Natural killer cell (primary cell): ENCODE measurements at regions not wholly inside any gene's neighbourhood (a gene's known extent, or its start where the extent isn't known, plus 50 kb on each side); places are given as distances from the start of the nearest gene placed in this dataset.

ENCODE experiments used
- ATAC-seq, 3 donors: fragments of 150-1000 bp in 2 of 3; fragments of 200-7000 bp in 1 of 3; cut with Tn5 transposase; 1 replicate in 1 of 3; 2 replicates in 2 of 3; pipeline ENCODE4 v1.10.0; 2021; ENCODE audit warnings: mild to moderate bottlenecking in 2 of 3, moderate library complexity in 2 of 3
- DNase-seq, 2 donors: peaks; one replicate each; pipeline versions ENCODE4 v3.0.0 to v3.0.0-alpha.2; 2013 to 2021; ENCODE audit warnings: mixed read lengths in 1 of 2
- H3K27ac ChIP-seq: one replicate; pipeline ENCODE4 v1.5.1; 2013; ENCODE audit warnings: mild to moderate bottlenecking, low read length
- H3K27me3 ChIP-seq: one replicate; pipeline ENCODE4 v1.6.1; 2013; ENCODE audit warnings: low read length; ENCODE audit not compliant: control insufficient read depth, insufficient read depth
- H3K36me3 ChIP-seq: one replicate; pipeline ENCODE4 v1.6.1; 2013; ENCODE audit warnings: low read length; ENCODE audit not compliant: control insufficient read depth, insufficient read depth
- H3K4me1 ChIP-seq: one replicate; pipeline ENCODE4 v1.6.1; 2013; ENCODE audit warnings: low read length; ENCODE audit not compliant: control insufficient read depth, insufficient read depth
- H3K4me3 ChIP-seq: one replicate; pipeline ENCODE4 v1.5.1; 2013; ENCODE audit warnings: low read length
- H3K9me3 ChIP-seq: one replicate; pipeline ENCODE4 v1.6.1; 2013; ENCODE audit warnings: low read length; ENCODE audit not compliant: control insufficient read depth, insufficient read depth
- H3K27ac Mint-ChIP-seq, 2 donors: one replicate each; pipeline ENCODE4 v1.8.0; 2022; ENCODE audit warnings: mild to moderate bottlenecking in 2 of 2, mixed read lengths in 2 of 2, moderate library complexity in 1 of 2
- H3K27me3 Mint-ChIP-seq, 2 donors: one replicate each; pipeline ENCODE4 v1.8.0; 2022; ENCODE audit warnings: low read depth in 2 of 2, mixed read lengths in 2 of 2
- H3K36me3 Mint-ChIP-seq: one replicate; pipeline ENCODE4 v1.8.0; 2022; ENCODE audit warnings: mixed read lengths
- H3K4me1 Mint-ChIP-seq, 2 donors: one replicate each; pipeline ENCODE4 v1.8.0; 2022; ENCODE audit warnings: mixed read lengths in 2 of 2
- H3K4me3 Mint-ChIP-seq: one replicate; pipeline ENCODE4 v1.8.0; 2022; ENCODE audit warnings: mild to moderate bottlenecking, moderate library complexity, mixed read lengths
- H3K9me3 Mint-ChIP-seq, 2 donors: one replicate each; pipeline ENCODE4 v1.8.0; 2022; ENCODE audit warnings: mixed read lengths in 2 of 2
- WGBS: methylation state at CpG from one replicate; pipeline ENCODE4 v1.1.7; 2013; ENCODE audit warnings: missing lambda C conversion rate; ENCODE audit not compliant: insufficient coverage; 5-methylcytosine and 5-hydroxymethylcytosine counted together
- intact Hi-C: fragments of 100-400 bp; cut with micrococcal nuclease; formaldehyde crosslinking; loops from one replicate; pipeline ENCODE4 v1.14.2; 2022
- TF ChIP-seq, protein P1 (sequence below): fragments of 200-600 bp; IDR thresholded peaks from one replicate; pipeline ENCODE4 v1.8.0; 2022; ENCODE audit warnings: antibody characterized with exemption

DNA sequence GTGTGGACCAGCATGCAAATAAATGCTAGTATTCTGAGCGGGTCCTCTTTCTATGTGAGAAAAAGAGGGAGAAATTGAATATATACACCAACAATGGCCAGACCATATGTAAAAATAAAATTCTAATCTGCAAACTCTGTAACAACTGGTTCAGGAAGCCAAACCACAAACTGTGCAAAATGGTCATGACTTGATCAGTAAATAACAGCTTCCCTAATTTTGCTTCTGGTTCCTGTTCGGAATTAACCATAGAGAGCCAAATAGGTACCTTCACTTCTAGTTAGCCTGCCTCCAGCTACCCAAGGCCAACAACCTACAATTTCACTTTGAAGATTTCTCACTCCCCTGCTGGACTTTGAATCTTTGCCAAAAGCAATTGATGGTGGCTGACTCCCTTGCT is 1313.2 kb downstream of the ADGRL3 start:
- ATAC-seq, result no peak
- Histone ChIP-seq H3K9me3 (peaks cover 4% of the 10 kb centered on the region), H3K27ac (no peak overlapping the region), H3K4me1 (no peaks in the 10 kb centered on the region), H3K4me3 (no peak overlapping the region), H3K27me3 (no peaks in the 10 kb centered on the region), H3K36me3 (no peaks in the 10 kb centered on the region)
- no peak for DNase-seq
- H3K36me3 Mint-ChIP-seq, result no peaks in the 10 kb centered on the region
- TF ChIP-seq, protein P1, sequence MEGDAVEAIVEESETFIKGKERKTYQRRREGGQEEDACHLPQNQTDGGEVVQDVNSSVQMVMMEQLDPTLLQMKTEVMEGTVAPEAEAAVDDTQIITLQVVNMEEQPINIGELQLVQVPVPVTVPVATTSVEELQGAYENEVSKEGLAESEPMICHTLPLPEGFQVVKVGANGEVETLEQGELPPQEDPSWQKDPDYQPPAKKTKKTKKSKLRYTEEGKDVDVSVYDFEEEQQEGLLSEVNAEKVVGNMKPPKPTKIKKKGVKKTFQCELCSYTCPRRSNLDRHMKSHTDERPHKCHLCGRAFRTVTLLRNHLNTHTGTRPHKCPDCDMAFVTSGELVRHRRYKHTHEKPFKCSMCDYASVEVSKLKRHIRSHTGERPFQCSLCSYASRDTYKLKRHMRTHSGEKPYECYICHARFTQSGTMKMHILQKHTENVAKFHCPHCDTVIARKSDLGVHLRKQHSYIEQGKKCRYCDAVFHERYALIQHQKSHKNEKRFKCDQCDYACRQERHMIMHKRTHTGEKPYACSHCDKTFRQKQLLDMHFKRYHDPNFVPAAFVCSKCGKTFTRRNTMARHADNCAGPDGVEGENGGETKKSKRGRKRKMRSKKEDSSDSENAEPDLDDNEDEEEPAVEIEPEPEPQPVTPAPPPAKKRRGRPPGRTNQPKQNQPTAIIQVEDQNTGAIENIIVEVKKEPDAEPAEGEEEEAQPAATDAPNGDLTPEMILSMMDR, result no peak
- 22% methylated on average over 1 of the region's 2 CpGs for WGBS
- no peak overlapping the region for H3K27ac Mint-ChIP-seq
- no peaks in the 10 kb centered on the region for H3K27me3 Mint-ChIP-seq
- no peaks in the 10 kb centered on the region for H3K4me1 Mint-ChIP-seq
- intact Hi-C loops, result no loop called here
- peaks cover 15 to 16% of the 10 kb centered on the region in 2 donors for H3K9me3 Mint-ChIP-seq
- no peak overlapping the region for H3K4me3 Mint-ChIP-seq

DNA sequence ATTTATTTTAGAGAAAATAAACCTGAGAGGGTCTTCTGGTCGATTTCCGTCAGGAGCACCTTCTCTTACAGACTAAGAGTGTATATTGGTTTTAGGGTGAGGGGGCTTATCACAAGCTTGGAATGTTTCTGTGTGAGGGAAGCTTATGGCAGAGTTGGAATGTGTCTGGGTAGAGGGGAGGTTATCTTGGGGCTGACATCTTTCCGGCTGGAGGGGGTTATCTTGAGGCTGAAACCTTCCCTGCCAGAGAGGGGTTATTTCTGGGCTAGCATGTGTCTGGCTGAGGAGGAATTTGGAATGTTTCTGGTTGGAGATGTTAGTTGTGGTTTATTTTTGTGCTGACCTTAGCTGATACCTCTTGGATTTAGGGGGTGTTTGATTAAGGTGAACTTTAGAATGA is 1312.1 kb downstream of the ADGRL3 start:
- Mint-ChIP-seq H3K4me1 (no peaks in the 10 kb centered on the region), H3K9me3 (peaks cover 17 to 23% of the 10 kb centered on the region in 2 donors), H3K27me3 (no peaks in the 10 kb centered on the region), H3K4me3 (no peak overlapping the region), H3K27ac (no peak overlapping the region), H3K36me3 (no peaks in the 10 kb centered on the region)
- Histone ChIP-seq H3K27ac (no peak overlapping the region), H3K27me3 (no peaks in the 10 kb centered on the region), H3K4me1 (no peaks in the 10 kb centered on the region), H3K9me3 (peaks cover 4% of the 10 kb centered on the region), H3K36me3 (no peaks in the 10 kb centered on the region), H3K4me3 (no peak overlapping the region)
- 84% methylated on average over 3 of the region's 3 CpGs for WGBS
- no peak for DNase-seq
- TF ChIP-seq, protein P1, result no peak
- intact Hi-C loops, result no loop called here
- ATAC-seq, result no peak

GRCh38 chr4:62510228-62510627 is 1310.1 kb downstream of the ADGRL3 start:
- no peak overlapping the region for H3K27ac Mint-ChIP-seq
- no peaks in the 10 kb centered on the region for H3K27me3 Mint-ChIP-seq
- H3K27ac ChIP-seq, result no peak overlapping the region
- no peaks in the 10 kb centered on the region for H3K4me1 ChIP-seq
- H3K4me3 ChIP-seq, result no peak overlapping the region
- no peaks in the 10 kb centered on the region for H3K27me3 ChIP-seq
- TF ChIP-seq, protein P1, result no peak
- H3K9me3 Mint-ChIP-seq, result peaks cover 17 to 22% of the 10 kb centered on the region in 2 donors
- intact Hi-C loops, result no loop called here
- WGBS, result 91% methylated on average over 13 of the region's 13 CpGs
- H3K36me3 ChIP-seq, result no peaks in the 10 kb centered on the region
- no peaks in the 10 kb centered on the region for H3K4me1 Mint-ChIP-seq
- H3K9me3 ChIP-seq, result peaks cover 4% of the 10 kb centered on the region
- H3K4me3 Mint-ChIP-seq, result no peak overlapping the region
- no peak for ATAC-seq
- DNase-seq, result no peak
- no peaks in the 10 kb centered on the region for H3K36me3 Mint-ChIP-seq

GRCh38 chr4:62500296-62500695 is 1300.2 kb downstream of the ADGRL3 start:
- no CpG with 5 or more reads among the region's 2 CpGs for WGBS
- TF ChIP-seq, protein P1, result no peak
- H3K27ac Mint-ChIP-seq, result no peak overlapping the region
- no peak overlapping the region for H3K4me3 Mint-ChIP-seq
- DNase-seq (no peak), ATAC-seq (no peak)
- peaks cover 16 to 19% of the 10 kb centered on the region in 2 donors for H3K9me3 Mint-ChIP-seq
- H3K9me3 ChIP-seq, result no peaks in the 10 kb centered on the region
- no peak overlapping the region for H3K4me3 ChIP-seq
- no peaks in the 10 kb centered on the region for H3K27me3 ChIP-seq
- H3K27me3 Mint-ChIP-seq, result no peaks in the 10 kb centered on the region
- H3K36me3 ChIP-seq, result no peaks in the 10 kb centered on the region
- intact Hi-C loops, result no loop called here
- no peaks in the 10 kb centered on the region for H3K4me1 Mint-ChIP-seq
- no peak overlapping the region for H3K27ac ChIP-seq
- no peaks in the 10 kb centered on the region for H3K4me1 ChIP-seq
- no peaks in the 10 kb centered on the region for H3K36me3 Mint-ChIP-seq
